HG02973 (cell line): ENCODE measurements at regions not wholly inside any gene's neighbourhood (a gene's known extent, or its start where the extent isn't known, plus 50 kb on each side); places are given as distances from the start of the nearest gene placed in this dataset.
"Not testable (repeated sequence)": the region's sequence is repeated elsewhere in the genome, so short reads cannot be mapped to it uniquely, and the experiment has no call there.

Experiments used
- ATAC-seq: cut with Tn5 transposase; IDR thresholded peaks from one replicate; pipeline ENCODE4 v1.9.1; 2021; ENCODE audit warnings: moderate library complexity; ENCODE audit not compliant: unreplicated experiment

GRCh38 chr15:87727073-87727472 lies 529.5 kb downstream of the NTRK3 start:
- no peak for ATAC-seq

GRCh38 chr15:87724330-87724729 lies 532.2 kb downstream of the NTRK3 start:
- ATAC-seq = no peak

GRCh38 chr15:87722941-87723691 lies 533.4 kb downstream of the NTRK3 start:
- no peak for ATAC-seq

GRCh38 chr15:87720235-87720634 lies 536.3 kb downstream of the NTRK3 start:
- no peak for ATAC-seq

- ATAC-seq = no peak
Measured at GRCh38 chr15:87716422-87716821, 540.1 kb downstream of the NTRK3 start.

GRCh38 chr15:87715252-87715651 lies 541.3 kb downstream of the NTRK3 start:
- ATAC-seq = no peak

GRCh38 chr15:87713475-87713879 lies 543.1 kb downstream of the NTRK3 start:
- ATAC-seq = no peak

GRCh38 chr15:87712211-87712610 lies 544.3 kb downstream of the NTRK3 start:
- no peak for ATAC-seq

GRCh38 chr15:87711026-87711425 lies 545.5 kb downstream of the NTRK3 start:
- no peak for ATAC-seq

GRCh38 chr15:87710406-87710805 lies 546.1 kb downstream of the NTRK3 start:
- ATAC-seq = no peak

GRCh38 chr15:87707566-87708130 lies 548.9 kb downstream of the NTRK3 start:
- ATAC-seq = no peak

- ATAC-seq = no peak
Measured at GRCh38 chr15:87707071-87707470, 549.5 kb downstream of the NTRK3 start.

GRCh38 chr15:87706001-87706400 lies 550.5 kb downstream of the NTRK3 start:
- ATAC-seq = no peak

GRCh38 chr15:87704276-87704675 lies 552.3 kb downstream of the NTRK3 start:
- ATAC-seq = no peak

- no peak for ATAC-seq
Measured at GRCh38 chr15:87703327-87704111, 553.0 kb downstream of the NTRK3 start.

- no peak for ATAC-seq
Measured at GRCh38 chr15:87702270-87702669, 554.3 kb downstream of the NTRK3 start.

GRCh38 chr15:87698467-87698866 lies 558.1 kb downstream of the NTRK3 start:
- not testable (repeated sequence) for ATAC-seq

- ATAC-seq = no peak
Measured at GRCh38 chr15:87689716-87690115, 566.8 kb downstream of the NTRK3 start.

GRCh38 chr15:87687523-87687870 lies 569.0 kb downstream of the NTRK3 start:
- ATAC-seq = no peak

- no peak for ATAC-seq
Measured at GRCh38 chr15:87686841-87687522, 569.6 kb downstream of the NTRK3 start.

GRCh38 chr15:87686339-87686738 lies 570.2 kb downstream of the NTRK3 start:
- ATAC-seq = no peak
